ENCODE measurements at regions not wholly inside any gene's neighbourhood (a gene's known extent, or its start where the extent isn't known, plus 50 kb on each side); places are given as distances from the start of the nearest gene placed in this dataset.

DNA sequence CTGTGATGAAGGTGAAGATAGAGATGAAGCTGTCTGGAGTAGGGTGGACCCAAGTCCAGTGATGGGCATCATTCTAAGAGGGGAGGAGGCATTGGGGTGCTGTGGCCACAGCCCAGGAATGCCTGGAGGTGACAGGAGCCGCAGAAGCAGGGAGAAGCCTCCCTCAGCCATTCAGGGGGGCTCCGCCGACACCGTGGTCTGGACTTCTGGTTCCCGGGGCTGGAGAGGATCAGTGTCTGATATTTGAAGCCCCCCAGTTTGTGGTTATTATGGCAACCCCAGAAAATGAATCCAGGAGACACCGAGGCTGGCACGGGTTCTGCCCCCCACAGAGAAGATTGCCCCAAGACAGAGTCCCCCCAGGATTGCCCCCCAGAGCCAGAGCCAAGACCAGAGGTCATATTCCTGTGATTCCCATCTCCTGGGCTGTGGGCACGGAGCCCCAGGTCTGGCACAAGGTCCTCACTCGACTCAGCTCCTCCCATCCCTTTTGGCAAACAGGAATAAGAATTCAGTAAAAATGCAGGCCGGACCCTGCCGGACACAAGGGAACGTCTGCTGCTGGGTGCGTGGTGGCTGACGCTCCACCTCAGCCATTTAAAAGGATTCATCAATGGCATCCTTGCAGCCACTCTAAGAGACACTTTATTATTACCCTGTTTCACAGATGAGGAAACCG is 116.6 kb downstream of the CPZ start:
- Histone ChIP-seq H3K27ac (no peak overlapping the region), H3K36me3 (no peaks in the 10 kb centered on the region), H3K9me3 (ENCODE audit: severe bottlenecking) (peaks cover 5% of the 10 kb centered on the region), H3K4me3 (ENCODE audit: low read depth, low read length) (no peak overlapping the region), H3K27me3 (ENCODE audit: insufficient read depth, low read depth, severe bottlenecking) (no peaks in the 10 kb centered on the region)
- DNase-seq, result no peak
- TF ChIP-seq, protein P1, sequence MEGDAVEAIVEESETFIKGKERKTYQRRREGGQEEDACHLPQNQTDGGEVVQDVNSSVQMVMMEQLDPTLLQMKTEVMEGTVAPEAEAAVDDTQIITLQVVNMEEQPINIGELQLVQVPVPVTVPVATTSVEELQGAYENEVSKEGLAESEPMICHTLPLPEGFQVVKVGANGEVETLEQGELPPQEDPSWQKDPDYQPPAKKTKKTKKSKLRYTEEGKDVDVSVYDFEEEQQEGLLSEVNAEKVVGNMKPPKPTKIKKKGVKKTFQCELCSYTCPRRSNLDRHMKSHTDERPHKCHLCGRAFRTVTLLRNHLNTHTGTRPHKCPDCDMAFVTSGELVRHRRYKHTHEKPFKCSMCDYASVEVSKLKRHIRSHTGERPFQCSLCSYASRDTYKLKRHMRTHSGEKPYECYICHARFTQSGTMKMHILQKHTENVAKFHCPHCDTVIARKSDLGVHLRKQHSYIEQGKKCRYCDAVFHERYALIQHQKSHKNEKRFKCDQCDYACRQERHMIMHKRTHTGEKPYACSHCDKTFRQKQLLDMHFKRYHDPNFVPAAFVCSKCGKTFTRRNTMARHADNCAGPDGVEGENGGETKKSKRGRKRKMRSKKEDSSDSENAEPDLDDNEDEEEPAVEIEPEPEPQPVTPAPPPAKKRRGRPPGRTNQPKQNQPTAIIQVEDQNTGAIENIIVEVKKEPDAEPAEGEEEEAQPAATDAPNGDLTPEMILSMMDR (IDR thresholded peaks at IDR 0.05; ENCODE audit: low read depth, low read length), result no peak

GRCh38 chr4:8708401-8709021 is 115.9 kb downstream of the CPZ start:
- H3K27ac ChIP-seq, result no peak overlapping the region
- H3K9me3 ChIP-seq (ENCODE audit: severe bottlenecking), result peaks cover 5% of the 10 kb centered on the region
- H3K27me3 ChIP-seq (ENCODE audit: insufficient read depth, low read depth, severe bottlenecking), result no peaks in the 10 kb centered on the region
- no peak for DNase-seq
- H3K36me3 ChIP-seq, result no peaks in the 10 kb centered on the region
- H3K4me3 ChIP-seq (ENCODE audit: low read depth, low read length), result no peak overlapping the region
- TF ChIP-seq, protein P1 (IDR thresholded peaks at IDR 0.05; ENCODE audit: low read depth, low read length), result no peak

- no peak overlapping the region for H3K27ac ChIP-seq
- H3K4me3 ChIP-seq (ENCODE audit: low read depth, low read length), result no peak overlapping the region
- H3K27me3 ChIP-seq (ENCODE audit: insufficient read depth, low read depth, severe bottlenecking), result no peaks in the 10 kb centered on the region
- H3K36me3 ChIP-seq, result no peaks in the 10 kb centered on the region
- H3K9me3 ChIP-seq (ENCODE audit: severe bottlenecking), result no peaks in the 10 kb centered on the region
- DNase-seq, result no peak
- TF ChIP-seq, protein P1 (IDR thresholded peaks at IDR 0.05; ENCODE audit: low read depth, low read length), result no peak
Measured at GRCh38 chr4:8707045-8707781, 114.6 kb downstream of the CPZ start.

DNA sequence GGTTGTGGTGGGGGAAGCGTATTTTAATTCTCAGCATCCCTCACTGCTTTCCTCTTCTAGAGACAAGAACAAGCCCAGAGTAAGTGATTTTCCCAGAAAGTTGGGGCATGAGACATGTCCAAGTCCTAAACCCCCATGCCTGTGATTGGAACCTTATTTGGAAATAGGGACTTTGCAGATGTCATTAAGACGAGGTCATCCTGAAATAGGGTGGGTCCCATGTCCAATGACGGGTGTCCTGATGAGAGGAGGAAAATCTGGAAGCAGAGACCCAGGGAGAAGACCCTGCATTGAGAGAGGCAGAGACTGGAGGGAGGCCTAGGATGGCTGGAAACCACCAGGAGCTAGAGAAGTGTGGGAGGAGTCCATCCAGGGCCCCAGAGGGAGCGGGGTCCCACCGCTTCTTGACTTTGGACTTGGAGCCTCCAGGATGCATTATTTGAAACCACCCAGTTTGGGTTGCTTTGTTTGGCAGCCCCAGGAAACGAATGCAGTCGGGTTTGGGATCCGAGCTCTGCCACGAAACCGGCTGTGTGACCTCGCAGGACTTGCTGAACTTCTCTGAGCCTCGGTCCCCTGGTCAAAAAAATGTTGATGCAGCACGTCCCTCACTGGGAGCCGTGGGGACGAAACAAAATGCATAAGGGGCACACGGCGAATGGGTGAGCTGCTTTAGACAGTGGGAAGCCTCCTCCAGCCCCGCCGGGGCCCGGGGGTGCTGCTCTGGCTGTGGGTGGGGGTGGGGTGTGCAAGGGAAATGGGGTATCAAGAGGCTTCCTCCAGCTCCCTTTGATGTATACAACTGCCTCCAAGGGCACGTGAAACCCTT is 113.9 kb downstream of the CPZ start:
- DNase-seq, result no peak
- Histone ChIP-seq H3K27ac (no peak overlapping the region), H3K36me3 (no peaks in the 10 kb centered on the region), H3K27me3 (ENCODE audit: insufficient read depth, low read depth, severe bottlenecking) (no peaks in the 10 kb centered on the region), H3K4me3 (ENCODE audit: low read depth, low read length) (no peak overlapping the region), H3K9me3 (ENCODE audit: severe bottlenecking) (no peaks in the 10 kb centered on the region)
- TF ChIP-seq, protein P1 (IDR thresholded peaks at IDR 0.05; ENCODE audit: low read depth, low read length), result no peak

GRCh38 chr4:8705161-8706145 is 112.9 kb downstream of the CPZ start:
- H3K27ac ChIP-seq, result no peak overlapping the region
- H3K27me3 ChIP-seq (ENCODE audit: insufficient read depth, low read depth, severe bottlenecking), result no peaks in the 10 kb centered on the region
- H3K4me3 ChIP-seq (ENCODE audit: low read depth, low read length), result no peak overlapping the region
- TF ChIP-seq, protein P1 (IDR thresholded peaks at IDR 0.05; ENCODE audit: low read depth, low read length), result 0 out of 2 replicates have a peak, but pooled peaks have one; percentile 4
- H3K36me3 ChIP-seq, result no peaks in the 10 kb centered on the region
- H3K9me3 ChIP-seq (ENCODE audit: severe bottlenecking), result no peaks in the 10 kb centered on the region
- DNase-seq, result peak; percentile 53

Measured in WERI-Rb-1 (cell line).